HG03439 (cell line): ENCODE measurements at regions not wholly inside any gene's neighbourhood (a gene's known extent, or its start where the extent isn't known, plus 50 kb on each side); places are given as distances from the start of the nearest gene placed in this dataset.
A peak's percentile ranks its signal among the peaks of the same experiment; 100 is the strongest.
"Not testable (repeated sequence)": the region's sequence is repeated elsewhere in the genome, so short reads cannot be mapped to it uniquely, and the experiment has no call there.

Experiments used
- ATAC-seq: cut with Tn5 transposase; IDR thresholded peaks from one replicate; pipeline ENCODE4 v1.9.1; 2021; ENCODE audit warnings: mild to moderate bottlenecking, moderate library complexity; ENCODE audit not compliant: unreplicated experiment

- ATAC-seq, result no peak
These were observed 56.7 kb downstream of the CCDC74A start for GRCh38 chr2:131584380-131584779.

DNA sequence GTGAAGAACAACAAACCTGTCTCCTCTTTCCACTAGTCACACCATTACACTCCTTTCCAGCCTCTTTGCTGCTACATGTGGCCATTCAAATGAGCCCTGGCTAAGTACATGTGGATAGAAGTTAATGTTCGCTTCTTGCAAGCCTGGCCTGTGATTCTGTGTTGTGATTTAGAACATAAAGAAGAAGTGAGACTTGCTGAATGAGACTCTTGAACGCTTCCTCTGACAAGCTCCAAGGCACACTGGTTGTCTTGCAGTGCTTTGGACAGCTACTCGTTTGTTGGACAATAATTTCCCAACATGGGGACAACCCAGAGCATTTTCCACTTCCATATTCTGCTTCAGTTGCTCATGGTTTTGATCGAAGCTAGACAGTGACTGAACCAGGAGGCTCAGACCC lies 57.3 kb downstream of the CCDC74A start:
- ATAC-seq, result peak; percentile 35

DNA sequence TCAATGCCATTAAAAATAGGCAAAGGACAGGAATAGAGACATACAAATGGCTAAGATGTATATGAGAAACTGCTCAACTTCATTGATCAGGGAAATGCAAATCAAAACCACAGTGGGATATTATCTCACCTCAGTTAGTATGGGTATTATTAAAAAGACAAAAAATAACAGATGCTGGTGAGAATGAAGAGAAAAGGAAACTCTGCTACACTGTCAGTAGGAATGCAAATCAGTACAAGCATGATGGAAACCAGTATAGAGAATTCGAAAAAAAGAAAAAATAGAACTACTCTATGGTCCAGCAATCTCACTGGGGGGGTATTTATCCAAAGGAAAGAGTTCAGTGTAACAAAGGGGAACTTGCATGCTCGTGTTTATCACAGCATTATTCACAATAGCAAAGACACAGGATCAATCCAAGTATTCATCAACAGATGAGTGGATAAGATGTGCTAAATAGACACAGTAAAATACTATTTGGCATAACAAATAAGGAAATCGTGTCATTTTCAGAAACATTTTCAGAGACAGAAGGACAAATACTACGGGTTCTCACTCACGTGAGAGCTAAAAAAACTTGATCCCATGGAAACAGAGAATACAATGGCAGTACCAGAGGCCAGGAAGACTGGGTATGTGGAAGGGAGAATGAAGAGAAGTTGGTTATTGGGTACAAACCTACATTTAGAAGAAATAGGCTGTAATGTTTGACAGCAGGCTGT lies 60.6 kb downstream of the CCDC74A start:
- peak; percentile 74 for ATAC-seq

GRCh38 chr2:131589126-131589525 lies 61.4 kb downstream of the CCDC74A start:
- not testable (repeated sequence) for ATAC-seq

DNA sequence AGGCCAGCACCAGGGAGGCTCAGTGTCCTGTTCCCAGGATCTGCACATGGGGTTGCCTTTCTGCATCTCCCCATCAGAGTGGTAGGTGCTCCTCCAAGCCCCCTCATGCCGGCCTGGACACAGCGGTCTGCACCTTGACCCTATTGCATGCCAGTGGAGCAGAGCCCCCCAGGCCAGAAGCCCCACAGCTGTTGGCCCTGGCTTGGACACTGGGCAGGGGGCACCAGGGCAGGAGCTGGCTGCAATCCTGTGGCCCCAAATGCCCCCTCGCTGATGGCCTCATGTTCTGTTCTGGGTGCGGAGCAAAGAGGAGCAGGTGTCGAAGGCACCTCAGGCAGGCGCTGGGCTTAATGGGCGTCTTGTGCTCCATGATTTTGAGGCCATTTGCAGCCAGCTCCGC lies 62.7 kb downstream of the CCDC74A start:
- no peak for ATAC-seq

DNA sequence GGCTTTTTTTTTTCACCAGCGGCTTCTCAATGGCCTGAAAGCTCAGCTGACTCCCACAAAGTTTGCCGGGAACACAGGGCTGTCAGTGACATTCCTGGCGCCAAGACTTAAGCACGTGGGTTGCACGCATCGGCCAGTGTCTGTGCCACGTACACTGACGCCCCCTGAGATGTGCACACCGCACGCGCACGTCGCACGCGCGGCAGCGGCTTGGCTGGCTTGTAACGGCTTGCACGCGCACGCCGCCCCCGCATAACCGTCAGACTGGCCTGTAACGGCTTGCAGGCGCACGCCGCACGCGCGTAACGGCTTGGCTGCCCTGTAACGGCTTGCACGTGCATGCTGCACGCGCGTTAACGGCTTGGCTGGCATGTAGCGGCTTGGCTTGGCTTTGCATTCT lies 63.2 kb downstream of the CCDC74A start:
- ATAC-seq, result no peak

- not testable (repeated sequence) for ATAC-seq
These were observed 68.9 kb downstream of the CCDC74A start for GRCh38 chr2:131596561-131596960.

GRCh38 chr2:131602444-131602843 lies 74.8 kb downstream of the CCDC74A start:
- ATAC-seq, result not testable (repeated sequence)

DNA sequence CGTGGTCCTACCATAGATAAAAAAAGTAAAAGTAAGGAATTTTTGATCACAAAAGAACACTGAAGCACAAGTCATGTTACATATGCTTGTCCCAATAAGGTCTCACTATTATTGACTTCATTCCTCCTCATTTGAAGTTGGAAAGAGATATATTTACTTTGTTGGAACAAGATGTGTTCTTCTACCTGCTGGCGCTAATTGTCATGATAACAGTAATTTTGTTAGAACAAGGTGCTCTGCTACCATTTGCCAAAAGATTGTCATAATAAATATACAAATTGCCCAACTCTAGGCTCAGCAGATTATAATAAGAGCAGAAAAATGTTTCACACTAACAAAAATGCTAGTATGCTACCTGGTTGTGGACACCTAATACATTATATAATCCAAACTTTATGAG lies 77.0 kb downstream of the CCDC74A start:
- ATAC-seq, result not testable (repeated sequence)

DNA sequence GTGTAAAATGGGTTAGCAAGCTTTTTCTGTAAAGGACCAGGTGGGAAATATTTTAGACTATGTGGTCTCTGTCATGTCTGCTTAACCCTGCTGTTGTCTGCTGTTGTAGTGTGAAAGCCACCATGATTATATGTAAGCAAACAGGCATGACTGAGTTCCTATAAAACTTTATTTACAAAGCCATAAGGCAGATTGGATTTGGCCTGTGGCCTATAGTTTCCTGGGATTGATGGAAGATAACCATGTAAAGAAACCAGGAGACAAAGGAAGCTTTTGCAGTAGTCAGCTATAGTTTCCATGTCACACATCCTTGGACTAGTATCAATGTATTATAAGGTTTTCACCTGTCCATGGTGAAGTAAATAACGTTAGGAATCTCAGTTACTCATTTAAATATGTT lies 78.7 kb downstream of the CCDC74A start:
- not testable (repeated sequence) for ATAC-seq

DNA sequence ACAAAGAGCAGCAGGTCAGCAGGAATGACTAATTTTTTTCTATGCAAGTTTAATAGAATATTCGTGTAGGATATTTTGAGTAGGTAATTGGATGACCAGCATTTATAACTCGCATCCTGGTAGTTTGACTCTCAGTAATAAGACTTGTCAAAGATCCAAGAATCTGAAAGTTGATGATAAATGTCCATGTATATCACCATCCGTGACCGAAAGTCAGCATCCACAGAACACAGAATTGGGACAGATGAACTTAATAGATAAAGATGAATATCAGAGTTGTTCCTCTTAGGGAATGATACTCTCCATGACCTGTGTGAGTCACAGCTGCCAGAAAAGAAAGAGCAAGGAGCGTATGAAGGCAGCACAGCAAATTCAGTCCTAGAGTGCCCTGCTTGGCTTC lies 79.4 kb downstream of the CCDC74A start:
- ATAC-seq, result not testable (repeated sequence)

DNA sequence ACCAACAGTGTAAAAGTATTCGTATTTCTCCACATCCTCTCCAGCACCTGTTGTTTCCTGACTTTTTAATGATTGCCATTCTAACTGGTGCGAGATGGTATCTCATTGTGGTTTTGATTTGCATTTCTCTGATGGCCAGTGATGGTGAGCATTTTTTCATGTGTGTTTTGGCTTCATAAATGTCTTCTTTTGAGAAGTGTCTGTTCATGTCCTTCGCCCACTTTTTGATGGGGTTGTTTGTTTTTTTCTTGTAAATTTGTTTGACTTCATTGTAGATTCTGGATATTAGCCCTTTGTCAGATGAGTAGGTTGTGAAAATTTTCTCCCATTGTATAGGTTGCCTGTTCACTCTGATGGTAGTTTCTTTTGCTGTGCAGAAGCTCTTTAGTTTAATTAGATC lies 86.9 kb downstream of the CCDC74A start:
- not testable (repeated sequence) for ATAC-seq

GRCh38 chr2:131618320-131618719 lies 90.6 kb downstream of the CCDC74A start:
- not testable (repeated sequence) for ATAC-seq

GRCh38 chr2:131622874-131623273 lies 95.2 kb downstream of the CCDC74A start:
- ATAC-seq, result not testable (repeated sequence)

GRCh38 chr2:131626011-131626410 lies 98.3 kb downstream of the CCDC74A start:
- ATAC-seq, result not testable (repeated sequence)

DNA sequence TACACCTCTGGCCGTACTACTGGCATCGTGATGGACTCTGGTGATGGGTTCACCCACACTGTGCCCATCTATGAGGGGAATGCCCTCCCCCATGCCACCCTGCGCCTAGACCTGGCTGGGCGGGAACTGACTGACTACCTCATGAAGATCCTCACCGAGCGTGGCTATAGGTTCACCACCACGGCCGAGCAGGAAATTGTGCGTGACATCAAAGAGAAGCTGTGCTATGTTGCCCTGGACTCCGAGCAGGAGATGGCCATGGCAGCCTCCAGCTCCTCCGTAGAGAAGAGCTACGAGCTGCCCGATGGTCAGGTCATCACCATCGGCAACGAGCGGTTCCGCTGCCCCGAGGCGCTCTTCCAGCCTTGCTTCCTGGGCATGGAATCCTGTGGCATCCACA lies 98.9 kb downstream of the CCDC74A start:
- ATAC-seq, result not testable (repeated sequence)

DNA sequence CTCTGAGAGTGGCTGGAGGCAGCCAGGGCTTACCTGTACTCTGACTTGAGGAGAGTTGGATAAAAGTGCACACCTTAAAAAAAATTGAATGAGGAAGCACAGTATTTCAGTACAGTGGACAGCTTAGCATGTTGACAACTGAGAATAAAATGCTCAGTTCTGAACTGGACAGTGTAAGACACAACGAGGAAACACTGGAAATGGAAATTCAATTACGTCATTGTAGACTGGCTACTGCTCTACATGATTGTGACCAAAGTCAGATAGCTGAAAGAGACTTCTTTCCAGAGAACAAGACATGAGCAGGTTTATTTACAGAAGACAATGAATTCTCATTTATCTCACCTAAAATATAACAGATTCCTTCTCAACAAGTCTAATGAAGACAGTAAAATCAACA lies 100.1 kb downstream of the CCDC74A start:
- not testable (repeated sequence) for ATAC-seq

DNA sequence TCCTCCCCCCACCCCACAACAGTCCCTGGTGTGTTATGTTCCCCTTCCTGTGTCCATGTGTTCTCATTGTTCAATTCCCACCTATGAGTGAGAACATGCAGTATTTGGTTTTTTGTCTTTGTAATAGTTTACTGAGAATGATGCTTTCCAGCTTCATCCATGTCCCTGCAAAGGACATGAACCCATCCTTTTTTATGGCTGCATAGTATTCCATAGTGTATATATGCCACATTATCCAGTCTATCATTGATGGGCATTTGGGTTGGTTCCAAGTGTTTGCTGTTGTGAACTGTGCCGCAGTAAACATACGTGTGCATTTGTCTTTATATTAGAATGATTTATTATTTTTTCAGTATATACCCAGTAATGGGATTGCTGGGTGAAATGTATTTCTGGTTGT lies 104.0 kb downstream of the CCDC74A start:
- not testable (repeated sequence) for ATAC-seq

DNA sequence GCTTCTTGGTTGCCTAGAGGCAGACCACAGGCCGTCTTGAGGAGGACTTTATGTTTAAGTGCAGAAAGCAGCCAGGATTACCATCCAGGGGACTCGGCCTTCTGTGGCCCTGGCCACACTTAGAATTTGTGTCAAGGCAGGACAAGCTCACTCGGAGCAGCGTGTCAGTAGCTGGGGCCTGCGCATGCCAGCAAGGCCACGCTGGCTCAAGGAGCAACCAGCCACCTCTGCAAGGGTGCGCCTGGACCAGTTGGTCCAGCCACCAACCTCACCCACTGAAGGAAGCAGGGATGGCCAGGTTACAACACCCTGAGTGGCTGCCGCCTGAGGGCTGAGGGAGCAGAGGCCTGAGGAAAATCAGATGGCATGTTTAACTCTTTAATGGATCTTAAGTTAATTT lies 105.7 kb downstream of the CCDC74A start:
- not testable (repeated sequence) for ATAC-seq

DNA sequence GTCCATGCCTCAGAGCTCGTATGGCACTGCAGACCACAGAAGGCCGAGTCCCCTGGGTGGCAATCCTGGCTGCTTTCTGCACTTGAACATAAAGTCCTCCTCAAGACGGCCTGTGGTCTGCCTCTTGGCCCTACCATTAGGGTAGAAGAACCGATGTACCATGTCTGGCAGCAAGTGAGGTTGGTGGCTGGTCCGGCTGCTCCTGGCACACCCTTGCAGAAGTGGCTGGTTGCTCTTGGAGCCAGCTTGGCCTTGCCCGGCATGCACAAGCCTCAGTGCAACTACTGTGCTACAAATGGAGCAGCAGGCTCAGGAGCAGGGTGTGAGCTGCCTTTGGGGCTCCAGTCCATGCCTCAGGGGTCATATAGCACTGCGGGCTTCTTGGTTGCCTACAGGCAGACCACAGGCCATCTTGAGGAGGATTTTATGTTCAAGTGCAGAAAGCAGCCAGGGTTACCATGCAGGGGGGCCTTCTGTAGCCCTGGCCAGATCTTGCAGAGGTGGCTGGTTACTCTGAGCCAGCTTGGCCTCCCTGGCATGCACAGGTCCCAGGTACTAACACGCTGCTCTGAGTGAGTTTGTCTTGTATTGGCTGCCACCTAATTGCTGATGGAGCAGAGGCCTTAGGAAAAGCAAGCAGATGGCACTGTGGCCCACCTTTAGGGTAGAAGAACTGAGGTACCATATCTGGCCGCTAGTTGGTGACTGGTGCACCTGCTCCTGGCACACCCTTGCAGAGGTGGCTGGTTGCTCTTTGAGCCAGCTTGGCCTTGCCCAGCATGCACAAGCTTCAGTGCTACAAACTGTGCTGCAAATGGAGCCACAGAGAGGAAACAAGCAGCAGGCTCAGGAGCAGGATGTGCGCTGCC lies 106.4 kb downstream of the CCDC74A start:
- ATAC-seq, result not testable (repeated sequence)

DNA sequence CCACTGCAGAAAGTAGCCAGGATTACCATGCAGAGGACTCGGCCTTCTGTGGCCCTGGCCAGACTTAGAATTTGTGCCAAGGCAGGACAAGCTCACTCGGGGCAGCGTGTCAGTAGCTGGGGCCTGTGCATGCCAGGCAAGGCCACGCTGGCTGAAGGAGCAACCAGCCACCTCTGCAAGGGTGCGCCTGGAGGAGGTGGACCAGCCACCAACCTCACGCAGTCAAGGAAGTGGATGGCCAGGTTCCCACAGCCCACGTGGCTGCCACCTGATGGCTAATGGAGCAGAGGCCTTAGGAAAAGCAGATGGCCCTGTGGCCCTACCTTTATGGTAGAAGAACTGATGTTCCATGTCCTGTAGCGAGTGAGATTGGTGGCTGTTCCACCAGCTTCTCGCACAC lies 107.9 kb downstream of the CCDC74A start:
- ATAC-seq, result no peak
